NT2/D1 (cell line): ENCODE measurements at regions not wholly inside any gene's neighbourhood (a gene's known extent, or its start where the extent isn't known, plus 50 kb on each side); places are given as distances from the start of the nearest gene placed in this dataset.

Experiments used
- SUZ12 ChIP-seq: IDR thresholded peaks from 2 replicates; pipeline ENCODE4 v1.6.1; 2011; ENCODE audit not compliant: insufficient read length, insufficient read depth; ENCODE audit errors: extremely low read depth
- YY1 ChIP-seq: IDR thresholded peaks from 2 replicates; pipeline ENCODE4 v1.6.1; 2011; ENCODE audit not compliant: insufficient read length, insufficient read depth
- ZNF274 ChIP-seq: IDR thresholded peaks from 2 replicates; pipeline ENCODE4 v1.6.1; 2011; ENCODE audit warnings: mild to moderate bottlenecking, low read depth, low read length

DNA sequence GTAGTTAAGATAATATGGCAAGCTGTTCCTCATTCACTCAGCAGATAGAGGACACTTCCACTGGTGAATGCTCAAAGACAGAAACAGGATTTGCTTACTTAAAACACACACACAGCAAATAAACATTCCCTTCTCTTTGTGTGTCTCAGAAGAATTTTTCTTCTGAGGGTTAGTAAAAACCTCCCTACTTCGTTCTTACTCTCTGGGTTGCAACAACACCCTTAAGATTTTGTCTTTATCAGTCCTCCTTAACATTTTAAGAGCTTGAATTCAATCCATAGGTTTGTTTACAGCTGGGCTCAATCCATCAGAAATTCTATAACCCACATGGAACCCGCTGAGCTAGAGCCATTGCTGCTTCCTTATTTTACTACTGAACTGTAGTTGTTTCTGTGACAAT lies 237.4 kb upstream of the PIK3R1 start:
- TF ChIP-seq ZNF274 (no peak), YY1 (no peak), SUZ12 (no peak)
